ENCODE measurements at regions not wholly inside any gene's neighbourhood (a gene's known extent, or its start where the extent isn't known, plus 50 kb on each side); places are given as distances from the start of the nearest gene placed in this dataset.

DNA sequence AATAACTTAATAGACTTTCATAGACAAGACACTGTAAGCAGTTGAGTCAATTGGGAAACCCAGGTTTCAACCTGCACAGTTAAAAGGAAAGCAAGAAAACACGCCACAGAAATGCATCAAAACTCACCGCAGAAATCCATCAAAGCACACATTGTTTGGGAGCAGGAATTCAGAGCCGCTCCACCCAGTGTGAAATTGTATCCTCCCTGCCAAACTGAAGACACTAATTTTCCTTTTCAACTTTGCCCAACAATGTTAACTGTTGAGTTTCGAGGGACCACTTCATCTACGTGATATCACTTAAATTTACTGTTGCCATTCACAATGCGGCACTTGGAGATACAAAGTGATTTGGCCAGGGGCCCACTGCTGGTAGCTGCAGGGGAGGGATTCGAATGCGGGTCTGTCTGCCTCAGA lies 92.7 kb downstream of the DACT2 start:
- TF ChIP-seq CTCF (IDR thresholded peaks at IDR 0.05) (no peak), POLR2A (IDR thresholded peaks at IDR 0.05) (no peak)
- DNase-seq (no peak), ATAC-seq (no peak)
- 74% methylated on average over 8 of the region's 8 CpGs for WGBS (ENCODE audit: insufficient coverage, low coverage, low lambda C conversion rate, missing lambda C conversion rate)
- Histone ChIP-seq H3K36me3 (no peaks in the 10 kb centered on the region), H3K27me3 (no peaks in the 10 kb centered on the region), H3K27ac (no peak overlapping the region), H3K4me3 (no peak overlapping the region), H3K9me3 (no peaks in the 10 kb centered on the region), H3K4me1 (peaks cover 0 to 3% (median under 1%) of the 10 kb centered on the region in 4 donors)
- intact Hi-C loops (cut with DNase I) = no loop called here

DNA sequence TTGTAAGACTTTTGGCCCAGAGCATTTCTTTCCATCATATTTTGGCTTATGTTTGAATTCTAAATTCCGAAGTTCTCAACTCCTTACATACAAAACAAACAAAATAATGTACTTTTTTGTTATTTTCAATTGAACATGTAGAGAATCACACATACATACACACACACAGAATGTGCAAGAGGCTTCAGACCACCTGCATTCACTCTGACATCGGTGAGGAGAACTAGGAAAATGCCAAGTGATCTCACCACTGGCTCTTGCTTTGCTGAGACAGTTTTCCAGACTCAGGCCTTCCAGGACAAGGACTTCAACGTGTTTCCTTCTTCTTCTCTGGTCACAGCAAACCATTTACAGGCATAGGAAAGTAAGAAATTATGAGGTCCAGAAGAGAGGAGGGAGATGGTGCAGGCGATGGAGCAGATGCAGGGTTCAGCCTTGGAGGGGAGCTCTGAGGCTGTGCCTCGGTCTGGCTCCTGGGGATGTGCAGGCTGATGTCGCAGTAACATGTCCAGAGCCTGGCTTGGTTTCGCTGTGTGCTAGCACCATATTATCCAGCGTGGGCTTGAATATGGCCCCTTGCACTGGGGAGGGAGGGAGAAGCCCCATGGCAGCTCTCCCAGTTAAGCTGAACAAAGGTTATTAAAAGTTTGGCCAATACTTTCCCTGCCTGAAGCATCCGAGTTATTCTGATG lies 93.4 kb downstream of the DACT2 start:
- DNase-seq = no peak
- Histone ChIP-seq H3K4me1 (peaks cover 0 to 10% (median 4%) of the 10 kb centered on the region in 4 donors), H3K4me3 (no peak overlapping the region), H3K27me3 (no peaks in the 10 kb centered on the region), H3K9me3 (no peaks in the 10 kb centered on the region), H3K27ac (no peak overlapping the region), H3K36me3 (no peaks in the 10 kb centered on the region)
- peak; percentile 57 to 71 (median 62) for ATAC-seq
- intact Hi-C loops (cut with DNase I) = no loop called here
- WGBS (ENCODE audit: insufficient coverage, low coverage, low lambda C conversion rate, missing lambda C conversion rate) = 44% methylated on average over 6 of the region's 9 CpGs
- peak in 3 of 4 donors; percentile 16 to 38 (median 22) for TF ChIP-seq CTCF (IDR thresholded peaks at IDR 0.05)
- TF ChIP-seq POLR2A (IDR thresholded peaks at IDR 0.05) = no peak

DNA sequence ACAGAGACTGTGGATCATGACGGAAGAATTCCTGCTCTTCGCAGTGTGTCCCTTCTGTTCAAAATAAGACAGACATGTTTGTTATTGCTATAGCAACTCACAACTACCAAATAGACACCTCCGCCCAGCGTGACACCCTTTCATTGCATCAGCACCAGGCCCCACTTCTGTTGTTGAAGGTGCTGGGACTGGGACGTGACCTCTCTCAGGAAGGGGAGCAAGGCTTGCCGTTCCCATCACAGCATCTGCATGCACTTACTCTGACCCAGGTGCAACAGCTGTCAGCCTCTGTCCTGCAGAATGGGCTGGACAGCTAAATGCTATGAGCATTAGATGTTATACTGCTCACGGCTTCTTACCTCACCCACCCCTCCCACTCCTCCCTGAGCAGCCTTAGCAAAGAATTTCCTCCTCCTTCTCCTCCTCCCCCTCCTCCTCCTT lies 94.1 kb downstream of the DACT2 start:
- no peaks in the 10 kb centered on the region for H3K27me3 ChIP-seq
- H3K36me3 ChIP-seq = no peaks in the 10 kb centered on the region
- 84% methylated on average over 3 of the region's 7 CpGs for WGBS (ENCODE audit: insufficient coverage, low coverage, low lambda C conversion rate, missing lambda C conversion rate)
- ATAC-seq (no peak), DNase-seq (no peak)
- H3K27ac ChIP-seq = no peak overlapping the region
- intact Hi-C loops (cut with DNase I) = no loop called here
- H3K4me3 ChIP-seq = no peak overlapping the region
- no peaks in the 10 kb centered on the region for H3K9me3 ChIP-seq
- H3K4me1 ChIP-seq = peaks cover 0 to 12% (median 6%) of the 10 kb centered on the region in 4 donors
- TF ChIP-seq CTCF (IDR thresholded peaks at IDR 0.05) (no peak), POLR2A (IDR thresholded peaks at IDR 0.05) (no peak)

DNA sequence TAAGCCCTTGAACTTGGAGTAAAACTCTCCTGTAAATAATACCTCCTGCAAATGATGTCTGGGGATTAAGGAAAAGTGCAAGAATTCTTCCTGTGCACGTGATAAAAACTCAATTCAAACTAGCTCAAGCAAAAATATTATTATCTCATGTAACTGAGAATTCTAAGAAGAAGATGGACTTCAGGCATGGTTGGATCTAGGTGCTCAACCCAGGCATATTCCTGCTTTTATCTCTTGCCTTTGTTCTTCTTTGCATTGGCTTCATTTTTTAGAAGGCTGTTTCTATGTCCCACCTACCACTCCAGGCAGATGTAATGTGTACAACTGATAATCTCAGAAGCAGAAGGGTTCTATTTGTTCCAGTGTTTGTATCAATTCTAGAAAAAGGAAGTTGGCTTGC lies 95.8 kb downstream of the DACT2 start:
- Histone ChIP-seq H3K27me3 (no peaks in the 10 kb centered on the region), H3K4me1 (peaks cover 0 to 12% (median 6%) of the 10 kb centered on the region in 4 donors), H3K36me3 (no peaks in the 10 kb centered on the region), H3K9me3 (no peaks in the 10 kb centered on the region), H3K27ac (no peak overlapping the region), H3K4me3 (no peak overlapping the region)
- TF ChIP-seq POLR2A (IDR thresholded peaks at IDR 0.05) (no peak), CTCF (IDR thresholded peaks at IDR 0.05) (no peak)
- ATAC-seq = no peak
- 63% methylated on average over 1 of the region's 1 CpG for WGBS (ENCODE audit: insufficient coverage, low coverage, low lambda C conversion rate, missing lambda C conversion rate)
- intact Hi-C loops (cut with DNase I) = no loop called here
- DNase-seq = no peak

All from right lobe of liver (tissue), 6 donors.